GM23248 (cell line): ENCODE measurements at regions not wholly inside any gene's neighbourhood (a gene's known extent, or its start where the extent isn't known, plus 50 kb on each side); places are given as distances from the start of the nearest gene placed in this dataset.

Experiments
- DNase-seq: peaks from one replicate; pipeline ENCODE4 v3.0.0-alpha.2; 2015
- H2AFZ ChIP-seq: fragments of 200-600 bp; sonication (generic); 2 replicates; pipeline ENCODE4 v1.6.1; 2016; ENCODE audit warnings: antibody characterized with exemption
- H3F3A ChIP-seq: fragments of 200-600 bp; sonication (generic); 2 replicates; pipeline ENCODE4 v1.6.1; 2016; ENCODE audit warnings: mild to moderate bottlenecking, antibody characterized with exemption, mixed run types; ENCODE audit not compliant: insufficient read depth
- H3K27ac ChIP-seq: fragments of 200-600 bp; sonication (generic); 2 replicates; pipeline ENCODE4 v1.5.1; 2016; ENCODE audit warnings: mild to moderate bottlenecking
- H3K27me3 ChIP-seq: fragments of 200-600 bp; sonication (generic); replicated peaks from 2 replicates; pipeline ENCODE4 v1.6.1; 2016; ENCODE audit warnings: mild to moderate bottlenecking; ENCODE audit not compliant: insufficient read depth
- H3K36me3 ChIP-seq: fragments of 200-600 bp; sonication (generic); 2 replicates; pipeline ENCODE4 v1.6.1; 2016; ENCODE audit warnings: low read depth, mild to moderate bottlenecking
- H3K4me1 ChIP-seq: fragments of 200-600 bp; sonication (generic); 2 replicates; pipeline ENCODE4 v1.6.1; 2016; ENCODE audit warnings: mild to moderate bottlenecking; ENCODE audit not compliant: insufficient read depth
- H3K4me2 ChIP-seq: fragments of 200-600 bp; sonication (generic); one replicate; pipeline ENCODE4 v1.6.1; 2016; ENCODE audit warnings: mild to moderate bottlenecking; ENCODE audit not compliant: unreplicated experiment
- H3K4me3 ChIP-seq: fragments of 200-600 bp; sonication (generic); 2 replicates; pipeline ENCODE4 v1.5.1; 2016; ENCODE audit warnings: mild to moderate bottlenecking
- H3K79me2 ChIP-seq: fragments of 200-600 bp; sonication (generic); 2 replicates; pipeline ENCODE4 v1.6.1; 2016; ENCODE audit warnings: mild to moderate bottlenecking; ENCODE audit not compliant: insufficient read depth
- H3K9ac ChIP-seq: fragments of 200-600 bp; sonication (generic); 2 replicates; pipeline ENCODE4 v1.6.1; 2016; ENCODE audit warnings: mild to moderate bottlenecking
- H3K9me2 ChIP-seq: fragments of 200-600 bp; sonication (generic); 2 replicates; pipeline ENCODE4 v1.6.1; 2016; ENCODE audit warnings: mixed run types, mild to moderate bottlenecking, moderate library complexity; ENCODE audit not compliant: insufficient read depth
- H3K9me3 ChIP-seq: fragments of 200-600 bp; sonication (generic); one replicate; pipeline ENCODE4 v1.6.1; 2017; ENCODE audit warnings: low read depth
- H4K20me1 ChIP-seq: fragments of 200-600 bp; sonication (generic); 2 replicates; pipeline ENCODE4 v1.6.0; 2016; ENCODE audit not compliant: insufficient read depth
- EZH2 ChIP-seq: fragments of 200-600 bp; sonication (generic); IDR thresholded peaks from 2 replicates; pipeline ENCODE4 v1.6.1; 2018; ENCODE audit warnings: antibody characterized with exemption, mild to moderate bottlenecking; ENCODE audit not compliant: insufficient read depth, poor library complexity, severe bottlenecking
- EZH2phosphoT487 ChIP-seq: fragments of 200-600 bp; sonication (generic); IDR thresholded peaks from 2 replicates; pipeline ENCODE4 v1.6.1; 2018; ENCODE audit warnings: antibody characterized with exemption, moderate library complexity, mild to moderate bottlenecking, low read depth; ENCODE audit not compliant: insufficient read depth
- WGBS, 2 experiments: methylation state at CpG; one replicate each; pipeline ENCODE4 v1.1.6; 2015 to 2017; ENCODE audit warnings: low lambda C conversion rate in 2 of 2, low coverage in 1 of 2; ENCODE audit errors: missing lambda C conversion rate in 2 of 2; 5-methylcytosine and 5-hydroxymethylcytosine counted together
- in situ Hi-C: fragments of 300-500 bp; cut with MboI; formaldehyde crosslinking; loops from 2 replicates; pipeline ENCODE4 v1.15.0; 2020

GRCh38 chr21:31553926-31554325 is 105.6 kb upstream of the SOD1 start:
- WGBS, 2 experiments: 55 to 59% methylated on average over 4 of the region's 4 CpGs
- H2AFZ ChIP-seq: no peak overlapping the region
- no peak overlapping the region for H3K4me3 ChIP-seq
- DNase-seq: no peak
- H3K27ac ChIP-seq: no peak overlapping the region
- no peaks in the 10 kb centered on the region for H4K20me1 ChIP-seq
- H3K9ac ChIP-seq: no peak overlapping the region
- 0 out of 2 replicates have a peak, but pooled peaks cover 5% of the 10 kb centered on the region for H3K4me1 ChIP-seq
- H3K27me3 ChIP-seq: peaks cover 19% of the 10 kb centered on the region
- H3K79me2 ChIP-seq: no peaks in the 10 kb centered on the region
- TF ChIP-seq EZH2 (no peak), EZH2phosphoT487 (no peak)
- in situ Hi-C loops: no loop called here
- H3F3A ChIP-seq: peaks cover 5% of the 10 kb centered on the region
- no peaks in the 10 kb centered on the region for H3K36me3 ChIP-seq
- no peaks in the 10 kb centered on the region for H3K9me3 ChIP-seq
- H3K4me2 ChIP-seq: no peak overlapping the region
- H3K9me2 ChIP-seq: no peaks in the 10 kb centered on the region

- H3K9me3 ChIP-seq: no peaks in the 10 kb centered on the region
- no peak overlapping the region for H3K9ac ChIP-seq
- no peak overlapping the region for H2AFZ ChIP-seq
- H3K4me2 ChIP-seq: no peak overlapping the region
- DNase-seq: no peak
- in situ Hi-C loops: no loop called here
- peaks cover 19% of the 10 kb centered on the region for H3K27me3 ChIP-seq
- H3K27ac ChIP-seq: no peak overlapping the region
- H3K9me2 ChIP-seq: no peaks in the 10 kb centered on the region
- H3K4me1 ChIP-seq: 0 out of 2 replicates have a peak, but pooled peaks cover 5% of the 10 kb centered on the region
- H3F3A ChIP-seq: peaks cover 5% of the 10 kb centered on the region
- H3K4me3 ChIP-seq: no peak overlapping the region
- H3K36me3 ChIP-seq: no peaks in the 10 kb centered on the region
- no peaks in the 10 kb centered on the region for H3K79me2 ChIP-seq
- H4K20me1 ChIP-seq: no peaks in the 10 kb centered on the region
- WGBS, 2 experiments: 61 to 69% methylated on average over 5 of the region's 5 CpGs
- TF ChIP-seq EZH2phosphoT487 (no peak), EZH2 (no peak)
Observed at GRCh38 chr21:31553461-31553860, 106.0 kb upstream of the SOD1 start.

DNA sequence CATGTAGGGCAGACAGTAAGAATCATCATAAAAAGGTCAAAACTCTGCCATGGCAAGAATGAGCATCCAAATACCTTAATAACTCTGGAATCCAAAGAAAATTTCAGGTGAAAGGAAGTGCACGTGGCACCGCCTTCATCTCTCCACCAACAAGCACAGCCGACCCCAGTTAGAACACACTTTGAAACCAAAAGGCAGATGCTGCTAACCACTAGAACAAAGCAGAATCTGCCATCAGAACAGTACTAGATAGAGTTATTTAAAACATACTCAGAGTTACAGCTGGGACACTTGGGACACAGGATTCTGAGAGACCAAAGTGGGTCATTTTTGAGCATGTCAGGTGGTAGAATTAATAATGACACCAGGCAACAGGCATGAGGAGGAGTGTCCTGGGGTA is 106.7 kb upstream of the SOD1 start:
- H3K79me2 ChIP-seq: no peaks in the 10 kb centered on the region
- in situ Hi-C loops: no loop called here
- H3K36me3 ChIP-seq: no peaks in the 10 kb centered on the region
- H3K9ac ChIP-seq: no peak overlapping the region
- H3K27me3 ChIP-seq: peaks cover 16% of the 10 kb centered on the region
- H3F3A ChIP-seq: peaks cover 5% of the 10 kb centered on the region
- H4K20me1 ChIP-seq: no peaks in the 10 kb centered on the region
- H3K4me1 ChIP-seq: 0 out of 2 replicates have a peak, but pooled peaks cover 5% of the 10 kb centered on the region
- WGBS, 2 experiments: 44 to 49% methylated on average over 3 of the region's 3 CpGs
- H3K27ac ChIP-seq: no peak overlapping the region
- DNase-seq: no peak
- H3K4me2 ChIP-seq: no peak overlapping the region
- H3K9me2 ChIP-seq: no peaks in the 10 kb centered on the region
- H3K9me3 ChIP-seq: no peaks in the 10 kb centered on the region
- no peak for TF ChIP-seq EZH2phosphoT487
- TF ChIP-seq EZH2: no peak
- no peak overlapping the region for H3K4me3 ChIP-seq
- no peak overlapping the region for H2AFZ ChIP-seq

DNA sequence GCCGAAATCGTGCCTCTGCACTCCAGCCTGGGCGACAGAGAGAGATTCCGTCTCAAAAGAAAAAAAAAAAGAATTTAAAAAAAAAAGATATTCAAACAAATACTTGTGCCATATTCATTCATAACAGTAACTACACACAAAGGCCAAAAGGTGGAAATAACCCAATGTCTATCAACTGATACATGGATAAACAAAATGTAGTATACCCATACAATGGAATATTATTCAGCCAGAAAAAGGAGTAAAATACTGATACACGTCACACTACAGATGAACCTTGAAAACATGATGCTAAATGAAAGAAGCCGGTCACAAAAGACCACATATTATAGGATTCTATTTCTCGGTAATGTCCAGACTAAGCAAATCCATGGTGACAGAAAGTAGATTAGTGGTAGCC is 109.4 kb upstream of the SOD1 start:
- no peaks in the 10 kb centered on the region for H3K9me2 ChIP-seq
- no peak overlapping the region for H2AFZ ChIP-seq
- 0 out of 2 replicates have a peak, but pooled peaks cover 5% of the 10 kb centered on the region for H3K4me1 ChIP-seq
- no peaks in the 10 kb centered on the region for H3K9me3 ChIP-seq
- no peak overlapping the region for H3K9ac ChIP-seq
- H3K27me3 ChIP-seq: no peaks in the 10 kb centered on the region
- H4K20me1 ChIP-seq: no peaks in the 10 kb centered on the region
- H3K4me3 ChIP-seq: no peak overlapping the region
- no peaks in the 10 kb centered on the region for H3K79me2 ChIP-seq
- TF ChIP-seq EZH2: no peak
- no peak for TF ChIP-seq EZH2phosphoT487
- no peak overlapping the region for H3K27ac ChIP-seq
- no peak overlapping the region for H3K4me2 ChIP-seq
- WGBS, 2 experiments: 85 to 86% methylated on average over 7 of the region's 7 CpGs
- H3K36me3 ChIP-seq: no peaks in the 10 kb centered on the region
- H3F3A ChIP-seq: no peaks in the 10 kb centered on the region
- in situ Hi-C loops: no loop called here
- DNase-seq: no peak

DNA sequence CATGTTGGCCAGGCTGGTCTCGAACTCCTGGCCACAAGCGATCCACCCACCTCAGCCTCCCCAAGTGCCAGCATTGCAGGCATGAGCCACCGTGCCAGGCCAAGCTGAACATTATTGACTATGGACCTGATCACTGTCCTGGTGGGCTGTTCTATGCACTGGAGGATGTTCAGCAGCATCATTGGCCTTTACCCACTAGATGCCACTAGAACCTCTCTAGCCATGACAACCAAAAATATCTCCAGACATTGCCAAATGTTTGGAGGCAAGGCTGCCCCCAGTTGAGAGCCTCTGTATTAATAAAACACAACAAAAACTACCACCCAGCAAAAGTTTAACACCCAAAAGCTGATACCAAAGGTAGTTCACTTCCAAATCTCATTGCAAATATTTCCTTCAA is 110.8 kb upstream of the SOD1 start:
- Histone ChIP-seq H3K27me3 (no peaks in the 10 kb centered on the region), H3K79me2 (no peaks in the 10 kb centered on the region), H3K9me3 (no peaks in the 10 kb centered on the region), H3K4me2 (no peak overlapping the region), H4K20me1 (no peaks in the 10 kb centered on the region), H3F3A (no peaks in the 10 kb centered on the region), H3K36me3 (no peaks in the 10 kb centered on the region), H3K4me1 (no peaks in the 10 kb centered on the region), H3K27ac (no peak overlapping the region), H3K4me3 (no peak overlapping the region), H3K9me2 (no peaks in the 10 kb centered on the region), H2AFZ (no peak overlapping the region), H3K9ac (no peak overlapping the region)
- TF ChIP-seq EZH2 (no peak), EZH2phosphoT487 (no peak)
- WGBS, 2 experiments: 65 to 73% methylated on average over 3 of the region's 3 CpGs
- DNase-seq: no peak
- in situ Hi-C loops: no loop called here
